ENCODE measurements at regions not wholly inside any gene's neighbourhood (a gene's known extent, or its start where the extent isn't known, plus 50 kb on each side); places are given as distances from the start of the nearest gene placed in this dataset.

- Histone ChIP-seq H3K9me3 (no peaks in the 10 kb centered on the region), H3K9me2 (no peaks in the 10 kb centered on the region), H3K9ac (no peak overlapping the region), H2AFZ (ENCODE audit: low read depth) (no peak overlapping the region), H3K79me2 (ENCODE audit: insufficient read depth) (no peaks in the 10 kb centered on the region), H3K27ac (ENCODE audit: low read depth in 2 of 2, low read length in 1 of 2) (no peak overlapping the region), H3K36me3 (replicated peaks in 1 of 2; ENCODE audit: control insufficient read depth in 1 of 2, insufficient read depth in 2 of 2, low read length in 1 of 2) (no peaks in the 10 kb centered on the region), H3K4me3 (ENCODE audit: low read depth in 2 of 2, low read length in 1 of 2) (no peak overlapping the region), H3K4me2 (no peak overlapping the region), H3K27me3 (ENCODE audit: insufficient read depth) (no peaks in the 10 kb centered on the region), H3K4me1 (ENCODE audit: control insufficient read depth in 1 of 2, insufficient read depth in 2 of 2, low read depth in 1 of 2, low read length in 1 of 2) (no peaks in the 10 kb centered on the region), H4K20me1 (ENCODE audit: insufficient read depth) (no peaks in the 10 kb centered on the region), H3F3A (replicated peaks; ENCODE audit: insufficient read depth) (no peaks in the 10 kb centered on the region)
- no peak for DNase-seq
- no peak for TF ChIP-seq RCOR1 (IDR thresholded peaks at IDR 0.05; ENCODE audit: low read length)
- TF ChIP-seq SMC3 (IDR thresholded peaks at IDR 0.05; ENCODE audit: low read depth, low read length), result no peak
- TF ChIP-seq TAF1 (IDR thresholded peaks at IDR 0.05; ENCODE audit: borderline replicate concordance, low read depth, low read length), result no peak
- TF ChIP-seq FOXJ3 (CRISPR knock-in tag; IDR thresholded peaks at IDR 0.05), result no peak
- TF ChIP-seq MAX (IDR thresholded peaks at IDR 0.05; ENCODE audit: low read depth), result no peak
- no peak for TF ChIP-seq IRF3 (IDR thresholded peaks at IDR 0.05; ENCODE audit: low read depth, low read length)
- TF ChIP-seq USF1 (IDR thresholded peaks at IDR 0.05; ENCODE audit: borderline replicate concordance, low read depth), result no peak
- no peak for TF ChIP-seq MXI1 (IDR thresholded peaks at IDR 0.05; ENCODE audit: low read depth, low read length)
- no peak for TF ChIP-seq REST (IDR thresholded peaks at IDR 0.05; ENCODE audit: low read depth, low read length)
- TF ChIP-seq SIN3A (IDR thresholded peaks at IDR 0.05; ENCODE audit: borderline replicate concordance, low read depth, low read length), result no peak
- TF ChIP-seq PBX3 (IDR thresholded peaks at IDR 0.05), result no peak
- TF ChIP-seq GATA2 (CRISPR knock-in tag; IDR thresholded peaks at IDR 0.05), result no peak
- no peak for TF ChIP-seq JUND (IDR thresholded peaks at IDR 0.05)
- no peak for TF ChIP-seq ZBTB33 (IDR thresholded peaks at IDR 0.05; ENCODE audit: borderline replicate concordance, low read depth)
- TF ChIP-seq FOXM1 (IDR thresholded peaks at IDR 0.05; ENCODE audit: low read depth), result no peak
- TF ChIP-seq EZH2phosphoT487 (IDR thresholded peaks at IDR 0.05; ENCODE audit: borderline replicate concordance, low read depth), result no peak
- no peak for TF ChIP-seq TCF12 (IDR thresholded peaks at IDR 0.05)
- no peak for TF ChIP-seq RAD21 (IDR thresholded peaks at IDR 0.05; ENCODE audit: low read length)
- TF ChIP-seq USF2 (IDR thresholded peaks at IDR 0.05; ENCODE audit: borderline replicate concordance, low read depth, low read length), result no peak
- CTCF ChIA-PET, result interaction anchor here (1.0 kb wide), 1 partner anchor 9 kb away, joined by 3 read pairs; no protein-coding TSS in a partner anchor
- POLR2A ChIA-PET, result no interaction called here
Observed at GRCh38 chr2:66268756-66269155, 166.2 kb upstream of the MEIS1 start.
